Tibial nerve (tissue), 4 donors: ENCODE measurements at regions not wholly inside any gene's neighbourhood (a gene's known extent, or its start where the extent isn't known, plus 50 kb on each side); places are given as distances from the start of the nearest gene placed in this dataset.

ENCODE experiments used
- CTCF ChIP-seq, 5 experiments: fragments of 200-600 bp in 3 of 5; fragments of 450-650 bp in 2 of 5; sonication (generic) in 3 of 5; IDR thresholded peaks; one replicate each; pipeline ENCODE4 v1.5.1; 2016 to 2019; ENCODE audit warnings: antibody characterized with exemption in 5 of 5, mild to moderate bottlenecking in 3 of 5, moderate library complexity in 2 of 5
- EP300 ChIP-seq, 2 donors: sonication (generic); formaldehyde crosslinking; IDR thresholded peaks; one replicate each; pipeline ENCODE4 v1.6.1; 2017; ENCODE audit warnings: antibody characterized with exemption in 2 of 2, mild to moderate bottlenecking in 1 of 2
- POLR2A ChIP-seq, 2 donors: fragments of 450-650 bp; IDR thresholded peaks; one replicate each; pipeline ENCODE4 v1.6.1; 2017; ENCODE audit warnings: antibody characterized with exemption in 2 of 2, mild to moderate bottlenecking in 2 of 2, moderate library complexity in 2 of 2

DNA sequence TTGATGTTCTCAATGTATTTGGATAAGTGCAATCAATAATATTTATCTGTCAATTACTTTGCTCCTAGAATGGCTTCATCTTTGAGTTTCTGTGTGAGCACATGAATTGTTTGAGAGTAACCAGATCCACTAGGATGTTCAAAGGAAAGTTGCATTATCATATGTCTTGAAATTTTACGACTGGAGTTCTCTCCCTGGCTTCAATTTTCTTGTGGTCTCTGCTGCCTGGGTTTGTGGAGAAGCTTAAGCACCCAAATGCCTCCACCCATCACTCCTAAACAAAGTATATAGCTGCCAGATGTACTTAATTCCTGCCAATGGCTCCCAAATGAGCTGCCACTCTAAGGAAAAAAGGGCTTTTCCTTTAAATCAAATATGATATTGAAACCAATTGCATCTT is 1149.4 kb upstream of the ZEB2 start:
- TF ChIP-seq CTCF (IDR thresholded peaks at IDR 0.05) (no peak), EP300 (IDR thresholded peaks at IDR 0.05) (no peak), POLR2A (IDR thresholded peaks at IDR 0.05) (no peak)
